ENCODE measurements at regions not wholly inside any gene's neighbourhood (a gene's known extent, or its start where the extent isn't known, plus 50 kb on each side); places are given as distances from the start of the nearest gene placed in this dataset.
"Not testable (repeated sequence)": the region's sequence is repeated elsewhere in the genome, so short reads cannot be mapped to it uniquely, and the experiment has no call there.

GRCh38 chr2:116804901-116805300 is 1009.6 kb upstream of the DDX18 start:
- intact Hi-C loops (cut with micrococcal nuclease): no loop called here

GRCh38 chr2:116806505-116806904 is 1008.0 kb upstream of the DDX18 start:
- H3K4me3 ChIP-seq (replicated peaks in 1 of 2; ENCODE audit: low read depth in 1 of 2, low read length in 2 of 2); RAD21 ChIA-PET (ENCODE audit: low non-redundant PET in 1 of 2, low total read pairs in 2 of 2, uncharacterized antibody in 2 of 2, unreplicated experiment in 2 of 2); H3K4me2 ChIP-seq (ENCODE audit: low read length); H3K27me3 ChIP-seq (ENCODE audit: insufficient read depth, low read length); DNase-seq (ENCODE audit: low read depth, low spot score); H3K27ac ChIP-seq (ENCODE audit: low read depth, low read length); ATAC-seq; CTCF ChIA-PET; H3K4me1 ChIP-seq (ENCODE audit: control insufficient read depth in 1 of 2, insufficient read depth in 2 of 2, low read length in 2 of 2); intact Hi-C loops (cut with micrococcal nuclease); H3K79me2 ChIP-seq (ENCODE audit: insufficient read depth, low read length); H3K9ac ChIP-seq (ENCODE audit: low read length); H4K20me1 ChIP-seq (ENCODE audit: insufficient read depth); H3K36me3 ChIP-seq (ENCODE audit: control insufficient read depth in 1 of 2, insufficient read depth in 2 of 2, low read length in 2 of 2); H3K9me2 ChIP-seq (ENCODE audit: insufficient read depth); BruUV-seq (replicated peaks); H2AFZ ChIP-seq (ENCODE audit: low read depth, low read length, poor library complexity, severe bottlenecking); POLR2A ChIA-PET: not testable (repeated sequence)
- peaks cover 21 to 40% of the 10 kb centered on the region in 2 experiments; a peak in 2 of 4 replicates for H3K9me3 ChIP-seq (ENCODE audit: control insufficient read depth in 1 of 2, insufficient read depth in 1 of 2, low read depth in 1 of 2, low read length in 2 of 2)

More at GRCh38 chr2:116804901-116805300, 1009.6 kb upstream of the DDX18 start:
- Histone ChIP-seq H3K4me1 (ENCODE audit: control insufficient read depth in 1 of 2, insufficient read depth in 2 of 2, low read length in 2 of 2) (no peaks in the 10 kb centered on the region), H3K9ac (ENCODE audit: low read length) (no peak overlapping the region), H3K79me2 (ENCODE audit: insufficient read depth, low read length) (no peaks in the 10 kb centered on the region), H3K4me2 (ENCODE audit: low read length) (no peak overlapping the region), H3K27me3 (ENCODE audit: insufficient read depth, low read length) (no peaks in the 10 kb centered on the region), H3K9me2 (ENCODE audit: insufficient read depth) (no peaks in the 10 kb centered on the region), H3K4me3 (replicated peaks in 1 of 2; ENCODE audit: low read depth in 1 of 2, low read length in 2 of 2) (no peak overlapping the region), H3K27ac (ENCODE audit: low read depth, low read length) (no peak overlapping the region), H4K20me1 (ENCODE audit: insufficient read depth) (no peaks in the 10 kb centered on the region), H2AFZ (ENCODE audit: low read depth, low read length, poor library complexity, severe bottlenecking) (no peak overlapping the region), H3K9me3 (ENCODE audit: control insufficient read depth in 1 of 2, insufficient read depth in 1 of 2, low read depth in 1 of 2, low read length in 2 of 2) (peaks cover 18 to 41% of the 10 kb centered on the region in 2 experiments; a peak in 2 of 4 replicates), H3K36me3 (ENCODE audit: control insufficient read depth in 1 of 2, insufficient read depth in 2 of 2, low read length in 2 of 2) (no peaks in the 10 kb centered on the region)
- ChIA-PET RAD21 (ENCODE audit: low non-redundant PET in 1 of 2, low total read pairs in 2 of 2, uncharacterized antibody in 2 of 2, unreplicated experiment in 2 of 2) (no interaction called here), CTCF (no interaction called here), POLR2A (no interaction called here)
- TF ChIP-seq FOSL1 (IDR thresholded peaks at IDR 0.05; ENCODE audit: low read depth): no peak
- TF ChIP-seq CBX3 (IDR thresholded peaks at IDR 0.05; ENCODE audit: low read depth): no peak
- TF ChIP-seq SRF (IDR thresholded peaks at IDR 0.05; ENCODE audit: low read depth): no peak
- TF ChIP-seq EGR1 (IDR thresholded peaks at IDR 0.05; ENCODE audit: low read depth): no peak
- no peak for TF ChIP-seq MAX (IDR thresholded peaks at IDR 0.05)
- no peak for TF ChIP-seq SP1 (IDR thresholded peaks at IDR 0.05; ENCODE audit: low read depth)
- no peak for TF ChIP-seq CEBPB (IDR thresholded peaks at IDR 0.05; ENCODE audit: low read depth)
- no peak for TF ChIP-seq ZFX (IDR thresholded peaks at IDR 0.05)
- ATAC-seq (no peak), DNase-seq (ENCODE audit: low read depth, low spot score) (no peak)
- BruUV-seq (replicated peaks): no TSS peak
